HL-60 (cell line): ENCODE measurements at regions not wholly inside any gene's neighbourhood (a gene's known extent, or its start where the extent isn't known, plus 50 kb on each side); places are given as distances from the start of the nearest gene placed in this dataset.
"Not testable (repeated sequence)": the region's sequence is repeated elsewhere in the genome, so short reads cannot be mapped to it uniquely, and the experiment has no call there.

Source experiments
- DNase-seq, 2 experiments: peaks; one replicate each; pipeline ENCODE4 v3.0.0-alpha.2; 2010 to 2020; ENCODE audit warnings: low read depth in 1 of 2, low spot score in 1 of 2
- H3K27ac ChIP-seq: fragments of 250-450 bp; sonication (Bioruptor Pico); replicated peaks from 2 replicates; pipeline ENCODE4 v1.5.1; 2020; ENCODE audit warnings: mild to moderate bottlenecking, moderate library complexity
- H3K27me3 ChIP-seq: fragments of 250-450 bp; sonication (Bioruptor Pico); 2 replicates; pipeline ENCODE4 v1.5.1; 2021; ENCODE audit warnings: mild to moderate bottlenecking, moderate library complexity; ENCODE audit not compliant: insufficient read depth, poor library complexity, severe bottlenecking
- H3K4me3 ChIP-seq: replicated peaks from 2 replicates; pipeline ENCODE4 v1.5.1; 2011; ENCODE audit warnings: mild to moderate bottlenecking, control low read depth, low read length; ENCODE audit not compliant: insufficient read depth

GRCh38 chr15:20240366-20240917 is 301.2 kb downstream of the GOLGA6L6 start:
- not testable (repeated sequence) for H3K27me3 ChIP-seq, DNase-seq, H3K27ac ChIP-seq, H3K4me3 ChIP-seq

GRCh38 chr15:20239186-20239585 is 302.4 kb downstream of the GOLGA6L6 start:
- H3K27me3 ChIP-seq, H3K27ac ChIP-seq, DNase-seq, H3K4me3 ChIP-seq: not testable (repeated sequence)

- not testable (repeated sequence) for H3K4me3 ChIP-seq, DNase-seq
Measured at GRCh38 chr15:20237256-20238020, 304.2 kb downstream of the GOLGA6L6 start.

GRCh38 chr15:20235728-20236127 is 305.9 kb downstream of the GOLGA6L6 start:
- H3K27me3 ChIP-seq, H3K27ac ChIP-seq, H3K4me3 ChIP-seq, DNase-seq: not testable (repeated sequence)

More at GRCh38 chr15:20237256-20238020, 304.2 kb downstream of the GOLGA6L6 start:
- not testable (repeated sequence) for H3K27me3 ChIP-seq, H3K27ac ChIP-seq

GRCh38 chr15:20234006-20234540 is 307.5 kb downstream of the GOLGA6L6 start:
- not testable (repeated sequence) for H3K27me3 ChIP-seq, DNase-seq, H3K27ac ChIP-seq, H3K4me3 ChIP-seq

- DNase-seq, H3K27me3 ChIP-seq, H3K4me3 ChIP-seq, H3K27ac ChIP-seq: not testable (repeated sequence)
Measured at GRCh38 chr15:20232457-20232856, 309.1 kb downstream of the GOLGA6L6 start.

GRCh38 chr15:20230656-20231055 is 310.9 kb downstream of the GOLGA6L6 start:
- not testable (repeated sequence) for H3K4me3 ChIP-seq, H3K27me3 ChIP-seq, H3K27ac ChIP-seq, DNase-seq

GRCh38 chr15:20228791-20229190 is 312.8 kb downstream of the GOLGA6L6 start:
- not testable (repeated sequence) for H3K4me3 ChIP-seq, H3K27ac ChIP-seq, H3K27me3 ChIP-seq, DNase-seq

GRCh38 chr15:20227119-20227853 is 314.3 kb downstream of the GOLGA6L6 start:
- H3K4me3 ChIP-seq, DNase-seq, H3K27me3 ChIP-seq, H3K27ac ChIP-seq: not testable (repeated sequence)

- not testable (repeated sequence) for H3K4me3 ChIP-seq, H3K27ac ChIP-seq, DNase-seq
Measured at GRCh38 chr15:20226531-20226930, 315.1 kb downstream of the GOLGA6L6 start.

GRCh38 chr15:20221063-20221462 is 320.5 kb downstream of the GOLGA6L6 start:
- not testable (repeated sequence) for H3K27ac ChIP-seq, DNase-seq, H3K27me3 ChIP-seq, H3K4me3 ChIP-seq

More at GRCh38 chr15:20226531-20226930, 315.1 kb downstream of the GOLGA6L6 start:
- not testable (repeated sequence) for H3K27me3 ChIP-seq

- not testable (repeated sequence) for H3K27ac ChIP-seq, H3K27me3 ChIP-seq, H3K4me3 ChIP-seq, DNase-seq
Measured at GRCh38 chr15:20219171-20219570, 322.4 kb downstream of the GOLGA6L6 start.

GRCh38 chr15:20215700-20216099 is 325.9 kb downstream of the GOLGA6L6 start:
- H3K27ac ChIP-seq, DNase-seq, H3K4me3 ChIP-seq, H3K27me3 ChIP-seq: not testable (repeated sequence)

- DNase-seq, H3K4me3 ChIP-seq, H3K27ac ChIP-seq: not testable (repeated sequence)
Measured at GRCh38 chr15:20214101-20214500, 327.5 kb downstream of the GOLGA6L6 start.

More at GRCh38 chr15:20214101-20214500, 327.5 kb downstream of the GOLGA6L6 start:
- H3K27me3 ChIP-seq: not testable (repeated sequence)
